Spleen (tissue), 7 donors: ENCODE measurements at regions not wholly inside any gene's neighbourhood (a gene's known extent, or its start where the extent isn't known, plus 50 kb on each side); places are given as distances from the start of the nearest gene placed in this dataset.

Experiments used
- CTCF ChIP-seq, 11 experiments: fragments of 200-600 bp in 7 of 11; fragments of 450-650 bp in 4 of 11; sonication (generic) in 4 of 11; IDR thresholded peaks in 8 of 11; conservative IDR thresholded peaks in 3 of 11; 1 replicate in 7 of 11; 2 replicates in 4 of 11; pipeline versions ENCODE4 v1.4.0 to v1.8.0; 2016 to 2021; ENCODE audit warnings: antibody characterized with exemption in 11 of 11, inconsistent platforms in 4 of 11, mild to moderate bottlenecking in 1 of 11
- POLR2A ChIP-seq, 3 donors: fragments of 450-650 bp; IDR thresholded peaks; one replicate each; pipeline ENCODE4 v1.5.1; 2017; ENCODE audit warnings: antibody characterized with exemption in 3 of 3, mild to moderate bottlenecking in 1 of 3
- POLR2AphosphoS5 ChIP-seq, 3 donors: sonication (generic); formaldehyde crosslinking; IDR thresholded peaks; one replicate each; pipeline ENCODE4 v1.5.1; 2017; ENCODE audit warnings: antibody characterized with exemption in 3 of 3
- donor health status: DM: no; HTN: no; CAD: no; lungs with moderate emphysema.
- donor health status: DM: no; HTN: no; CAD: no.
- donor health status: DM: no; HTN: no; CAD: no.

GRCh38 chrX:96372313-96373046 lies 312.2 kb upstream of the DIAPH2 start:
- TF ChIP-seq CTCF (IDR thresholded peaks at IDR 0.05 in 8 of 11, conservative IDR thresholded peaks at IDR 0.05 in 3 of 11) = peak in 5 of 11 experiments; percentile 16 to 38 (median 25)
- TF ChIP-seq POLR2AphosphoS5 (IDR thresholded peaks at IDR 0.05) = no peak
- TF ChIP-seq POLR2A (IDR thresholded peaks at IDR 0.05) = no peak
